ENCODE measurements at regions not wholly inside any gene's neighbourhood (a gene's known extent, or its start where the extent isn't known, plus 50 kb on each side); places are given as distances from the start of the nearest gene placed in this dataset.

GRCh38 chr3:110542552-110543150 lies 529.0 kb upstream of the NECTIN3 start:
- H3K4me3 ChIP-seq (replicated peaks; ENCODE audit: insufficient read depth, low read length), result no peak overlapping the region
- no peak overlapping the region for H3K27ac ChIP-seq (replicated peaks)
- TF ChIP-seq GABPA (IDR thresholded peaks at IDR 0.05; ENCODE audit: low read depth) (no peak), REST (IDR thresholded peaks at IDR 0.05; ENCODE audit: insufficient replicate concordance, low read depth) (no peak), SPI1 (IDR thresholded peaks at IDR 0.05; ENCODE audit: borderline replicate concordance, low read depth) (no peak), POLR2AphosphoS5 (IDR thresholded peaks at IDR 0.05; ENCODE audit: low read depth) (no peak)
- H3K27me3 ChIP-seq (ENCODE audit: insufficient read depth, poor library complexity, severe bottlenecking), result no peaks in the 10 kb centered on the region
- no peak for DNase-seq (ENCODE audit: low read depth in 1 of 2, low spot score in 1 of 2)

GRCh38 chr3:110544730-110545129 lies 526.9 kb upstream of the NECTIN3 start:
- no peak overlapping the region for H3K4me3 ChIP-seq (replicated peaks; ENCODE audit: insufficient read depth, low read length)
- H3K27ac ChIP-seq (replicated peaks), result no peak overlapping the region
- H3K27me3 ChIP-seq (ENCODE audit: insufficient read depth, poor library complexity, severe bottlenecking), result no peaks in the 10 kb centered on the region
- no peak for TF ChIP-seq GABPA (IDR thresholded peaks at IDR 0.05; ENCODE audit: low read depth)
- TF ChIP-seq POLR2AphosphoS5 (IDR thresholded peaks at IDR 0.05; ENCODE audit: low read depth), result no peak
- TF ChIP-seq SPI1 (IDR thresholded peaks at IDR 0.05; ENCODE audit: borderline replicate concordance, low read depth), result no peak
- no peak for DNase-seq (ENCODE audit: low read depth in 1 of 2, low spot score in 1 of 2)

DNA sequence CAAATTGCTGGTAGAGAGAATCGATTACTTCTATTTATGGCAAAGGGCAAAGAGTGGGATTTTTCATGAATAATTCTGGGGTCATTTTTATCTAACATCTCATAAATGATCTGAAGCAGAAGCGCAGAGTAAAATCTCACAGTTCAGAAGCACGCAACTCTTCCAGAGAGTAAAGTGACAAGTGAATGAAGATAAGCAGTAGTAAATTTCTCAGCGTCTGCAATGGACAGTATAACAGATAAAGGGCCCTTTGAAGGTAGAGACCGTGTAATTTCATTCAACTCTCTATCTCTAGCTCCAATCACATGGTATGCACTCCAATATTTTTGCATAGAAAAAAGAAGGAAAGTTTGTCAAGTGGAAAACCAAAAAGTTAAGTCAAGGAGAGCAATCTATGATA lies 521.1 kb upstream of the NECTIN3 start:
- no peak for DNase-seq (ENCODE audit: low read depth in 1 of 2, low spot score in 1 of 2)
- Histone ChIP-seq H3K4me3 (replicated peaks; ENCODE audit: insufficient read depth, low read length) (no peak overlapping the region), H3K27me3 (ENCODE audit: insufficient read depth, poor library complexity, severe bottlenecking) (no peaks in the 10 kb centered on the region), H3K27ac (replicated peaks) (no peak overlapping the region)
- no peak for TF ChIP-seq REST (IDR thresholded peaks at IDR 0.05; ENCODE audit: insufficient replicate concordance, low read depth)
- no peak for TF ChIP-seq POLR2AphosphoS5 (IDR thresholded peaks at IDR 0.05; ENCODE audit: low read depth)
- no peak for TF ChIP-seq SPI1 (IDR thresholded peaks at IDR 0.05; ENCODE audit: borderline replicate concordance, low read depth)
- TF ChIP-seq GABPA (IDR thresholded peaks at IDR 0.05; ENCODE audit: low read depth), result no peak
- no peak for TF ChIP-seq CTCF (IDR thresholded peaks at IDR 0.05; ENCODE audit: insufficient read depth, low read length)

- H3K27me3 ChIP-seq (ENCODE audit: insufficient read depth, poor library complexity, severe bottlenecking), result no peaks in the 10 kb centered on the region
- no peak for DNase-seq (ENCODE audit: low read depth in 1 of 2, low spot score in 1 of 2)
- no peak overlapping the region for H3K27ac ChIP-seq (replicated peaks)
- H3K4me3 ChIP-seq (replicated peaks; ENCODE audit: insufficient read depth, low read length), result no peak overlapping the region
- no peak for TF ChIP-seq CTCF (IDR thresholded peaks at IDR 0.05; ENCODE audit: insufficient read depth, low read length)
- no peak for TF ChIP-seq GABPA (IDR thresholded peaks at IDR 0.05; ENCODE audit: low read depth)
- no peak for TF ChIP-seq REST (IDR thresholded peaks at IDR 0.05; ENCODE audit: insufficient replicate concordance, low read depth)
- no peak for TF ChIP-seq SPI1 (IDR thresholded peaks at IDR 0.05; ENCODE audit: borderline replicate concordance, low read depth)
- no peak for TF ChIP-seq POLR2AphosphoS5 (IDR thresholded peaks at IDR 0.05; ENCODE audit: low read depth)
These were observed 509.0 kb upstream of the NECTIN3 start for GRCh38 chr3:110562621-110563020.
